OCI-LY1 (cell line): ENCODE measurements at regions not wholly inside any gene's neighbourhood (a gene's known extent, or its start where the extent isn't known, plus 50 kb on each side); places are given as distances from the start of the nearest gene placed in this dataset.
"Not testable (repeated sequence)": the region's sequence is repeated elsewhere in the genome, so short reads cannot be mapped to it uniquely, and the experiment has no call there.

Experiments used
- H2AFZ ChIP-seq: fragments of 200-600 bp; sonication (generic), shearing (Covaris generic); 2 replicates; pipeline ENCODE4 v1.6.0; 2014; ENCODE audit warnings: antibody characterized with exemption, mild to moderate bottlenecking, low read length
- H3F3A ChIP-seq: fragments of 200-600 bp; sonication (generic), shearing (Covaris generic); 2 replicates; pipeline ENCODE4 v1.6.0; 2014; ENCODE audit warnings: mild to moderate bottlenecking, antibody characterized with exemption, low read length, moderate library complexity; ENCODE audit not compliant: insufficient read depth
- H3K27ac ChIP-seq: fragments of 200-600 bp; sonication (generic); 2 replicates; pipeline ENCODE4 v1.5.1; 2014; ENCODE audit warnings: low read length, mixed run types, mild to moderate bottlenecking, low read depth; ENCODE audit not compliant: poor library complexity, severe bottlenecking
- H3K27me3 ChIP-seq: fragments of 200-600 bp; sonication (generic); 2 replicates; pipeline ENCODE4 v1.6.0; 2014; ENCODE audit warnings: antibody characterized with exemption, mild to moderate bottlenecking, low read length, moderate library complexity; ENCODE audit not compliant: insufficient read depth
- H3K36me3 ChIP-seq: fragments of 200-600 bp; sonication (generic); 2 replicates; pipeline ENCODE4 v1.6.1; 2014; ENCODE audit warnings: mild to moderate bottlenecking, antibody characterized with exemption, low read length, moderate library complexity, mixed read lengths; ENCODE audit not compliant: insufficient read depth
- H3K4me1 ChIP-seq: fragments of 200-600 bp; sonication (generic); 2 replicates; pipeline ENCODE4 v1.5.1; 2014; ENCODE audit warnings: mild to moderate bottlenecking, low read length, moderate library complexity; ENCODE audit not compliant: insufficient read depth, severe bottlenecking
- H3K4me2 ChIP-seq: fragments of 200-600 bp; sonication (generic), shearing (Covaris generic); 2 replicates; pipeline ENCODE4 v1.6.1; 2014; ENCODE audit warnings: low read length
- H3K4me3 ChIP-seq: fragments of 200-600 bp; sonication (generic); 2 replicates; pipeline ENCODE4 v1.5.1; 2014; ENCODE audit warnings: low read length, low read depth, mild to moderate bottlenecking, mixed read lengths; ENCODE audit not compliant: poor library complexity, severe bottlenecking
- H3K79me2 ChIP-seq: fragments of 200-600 bp; shearing (Covaris generic); 2 replicates; pipeline ENCODE4 v1.6.1; 2016; ENCODE audit warnings: mixed run types, low read length, mixed read lengths; ENCODE audit not compliant: insufficient read depth
- H3K9ac ChIP-seq: fragments of 200-600 bp; sonication (generic), shearing (Covaris generic); 2 replicates; pipeline ENCODE4 v1.6.1; 2014; ENCODE audit warnings: mild to moderate bottlenecking, low read length, mixed read lengths
- H3K9me2 ChIP-seq: fragments of 200-600 bp; sonication (generic), shearing (Covaris generic); 2 replicates; pipeline ENCODE4 v1.6.1; 2014; ENCODE audit warnings: low read depth, mild to moderate bottlenecking, low read length, mixed read lengths
- H3K9me3 ChIP-seq: fragments of 200-600 bp; shearing (Covaris generic); 2 replicates; pipeline ENCODE4 v1.6.1; 2014; ENCODE audit warnings: low read length, mixed read lengths
- H4K20me1 ChIP-seq: fragments of 200-600 bp; sonication (generic), shearing (Covaris generic); 2 replicates; pipeline ENCODE4 v1.6.0; 2016; ENCODE audit warnings: mild to moderate bottlenecking, low read length; ENCODE audit not compliant: insufficient read depth
- CTCF ChIP-seq: fragments of 200-600 bp; sonication (generic), shearing (Covaris generic); IDR thresholded peaks from 2 replicates; pipeline ENCODE4 v1.5.1; 2017; ENCODE audit warnings: mild to moderate bottlenecking, antibody characterized with exemption, low read length, moderate library complexity, mixed read lengths
- EZH2 ChIP-seq: fragments of 200-600 bp; sonication (generic), shearing (Covaris generic); IDR thresholded peaks from 2 replicates; pipeline ENCODE4 v1.8.0; 2017; ENCODE audit warnings: borderline replicate concordance, mixed run types, mild to moderate bottlenecking, antibody characterized with exemption, low read length, moderate library complexity, mixed read lengths

DNA sequence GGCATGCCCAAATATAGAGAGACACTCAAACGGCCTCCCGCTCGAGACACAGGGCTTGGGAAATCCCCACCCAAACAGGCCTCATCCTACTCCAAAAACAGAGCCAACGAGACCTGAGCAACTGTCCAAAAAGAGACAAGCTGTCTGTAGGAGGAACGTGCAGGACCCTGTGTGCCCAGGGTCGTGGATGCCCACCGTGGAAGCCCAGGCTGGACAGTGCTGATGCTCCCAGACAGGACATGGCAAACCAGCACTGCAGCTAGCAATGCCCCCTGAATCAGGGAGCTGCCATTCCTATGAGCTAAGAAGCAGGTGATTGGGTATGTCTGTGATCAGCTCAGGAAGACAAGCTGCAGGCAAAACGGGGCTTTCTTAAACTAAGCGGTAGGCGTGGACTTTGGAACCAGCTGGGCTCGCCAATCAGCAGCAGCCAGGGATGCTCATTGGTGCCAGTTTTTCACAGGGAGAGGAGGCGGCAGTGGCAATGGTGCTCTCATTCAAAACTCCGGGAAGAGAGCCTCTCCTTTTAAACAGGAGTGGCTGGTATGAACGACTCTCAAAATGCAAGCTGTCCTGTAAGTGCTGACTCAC lies 113.1 kb upstream of the IRX2 start:
- Histone ChIP-seq H2AFZ (no peak overlapping the region), H3K4me2 (no peak overlapping the region), H3K27me3 (no peaks in the 10 kb centered on the region), H3K9ac (no peak overlapping the region), H3K9me2 (no peaks in the 10 kb centered on the region), H3F3A (no peaks in the 10 kb centered on the region), H3K4me1 (no peaks in the 10 kb centered on the region), H3K79me2 (no peaks in the 10 kb centered on the region), H3K9me3 (no peaks in the 10 kb centered on the region), H3K4me3 (no peak overlapping the region), H3K36me3 (no peaks in the 10 kb centered on the region), H3K27ac (no peak overlapping the region), H4K20me1 (no peaks in the 10 kb centered on the region)
- TF ChIP-seq CTCF = no peak
- no peak for TF ChIP-seq EZH2

DNA sequence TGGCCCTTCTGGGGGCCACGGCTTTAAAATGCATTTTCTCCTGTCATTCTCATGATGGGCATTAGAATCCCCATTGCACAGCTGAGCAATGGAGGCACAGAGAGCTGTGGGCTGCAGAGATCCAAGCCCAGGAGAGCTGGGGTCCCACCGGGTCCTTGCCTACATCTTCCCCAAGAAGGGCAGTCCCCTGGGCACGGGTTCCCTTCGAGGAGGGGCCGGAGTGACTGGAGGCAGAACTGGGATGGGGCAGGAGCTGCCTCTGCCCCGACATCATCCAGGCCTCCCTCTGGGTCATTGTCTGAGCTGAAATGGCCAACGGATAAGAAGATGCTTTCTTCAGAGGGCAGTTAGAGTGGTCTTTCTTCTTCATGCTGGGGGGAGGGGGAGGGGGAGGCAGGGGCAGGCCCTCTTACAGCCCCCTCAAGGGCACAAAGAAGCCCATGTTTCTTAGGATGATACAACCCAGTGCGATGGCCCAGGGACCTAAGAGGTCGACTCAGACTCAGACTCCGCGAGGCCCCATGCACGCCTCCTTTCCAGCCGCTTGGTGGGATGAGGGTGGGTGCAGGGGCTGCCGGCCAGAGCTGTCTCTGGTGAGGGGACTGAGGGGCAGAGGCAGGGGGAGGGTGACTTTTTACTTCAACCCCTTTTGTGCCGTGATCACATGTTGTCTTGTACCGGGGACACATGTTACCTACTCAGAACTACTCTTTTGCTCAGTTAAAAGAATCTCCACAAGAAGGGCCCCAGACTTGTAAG lies 112.4 kb upstream of the IRX2 start:
- Histone ChIP-seq H3K9me3 (no peaks in the 10 kb centered on the region), H3F3A (no peaks in the 10 kb centered on the region), H4K20me1 (no peaks in the 10 kb centered on the region), H3K79me2 (no peaks in the 10 kb centered on the region), H3K9me2 (no peaks in the 10 kb centered on the region), H2AFZ (no peak overlapping the region), H3K4me3 (no peak overlapping the region), H3K36me3 (no peaks in the 10 kb centered on the region), H3K9ac (no peak overlapping the region), H3K4me2 (no peak overlapping the region), H3K27ac (no peak overlapping the region), H3K27me3 (no peaks in the 10 kb centered on the region), H3K4me1 (no peaks in the 10 kb centered on the region)
- TF ChIP-seq EZH2 (no peak), CTCF (no peak)

GRCh38 chr5:2863133-2863532 lies 111.7 kb upstream of the IRX2 start:
- TF ChIP-seq CTCF (no peak), EZH2 (no peak)
- Histone ChIP-seq H3K4me3 (no peak overlapping the region), H3K27me3 (no peaks in the 10 kb centered on the region), H3K4me2 (no peak overlapping the region), H2AFZ (no peak overlapping the region), H4K20me1 (no peaks in the 10 kb centered on the region), H3K79me2 (no peaks in the 10 kb centered on the region), H3K9me3 (no peaks in the 10 kb centered on the region), H3F3A (no peaks in the 10 kb centered on the region), H3K27ac (no peak overlapping the region), H3K4me1 (no peaks in the 10 kb centered on the region), H3K9ac (no peak overlapping the region), H3K36me3 (no peaks in the 10 kb centered on the region), H3K9me2 (no peaks in the 10 kb centered on the region)

DNA sequence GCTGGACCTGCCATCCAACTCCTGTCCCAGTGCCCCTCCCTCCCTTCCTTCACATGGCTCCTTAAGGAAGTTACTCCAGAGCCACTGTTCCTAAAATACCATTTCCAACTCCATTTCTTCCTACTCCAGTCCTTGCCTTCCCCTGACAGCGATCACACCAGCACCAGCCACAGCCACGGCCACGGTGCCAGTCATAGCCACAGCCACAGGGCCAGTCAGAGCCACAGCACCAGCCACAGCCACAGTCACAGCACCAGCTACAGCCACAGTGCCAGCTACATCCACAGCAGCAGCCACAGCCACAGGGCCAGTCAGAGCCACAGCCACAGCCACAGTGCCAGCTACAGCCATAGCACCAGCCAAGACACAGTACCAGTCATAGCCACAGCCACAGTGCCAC lies 110.7 kb upstream of the IRX2 start:
- H3K79me2 ChIP-seq, H3K27ac ChIP-seq, H3F3A ChIP-seq, H3K9ac ChIP-seq, H4K20me1 ChIP-seq, H3K27me3 ChIP-seq, H3K36me3 ChIP-seq, H2AFZ ChIP-seq, H3K4me3 ChIP-seq, H3K4me1 ChIP-seq, H3K9me3 ChIP-seq, H3K9me2 ChIP-seq, H3K4me2 ChIP-seq: not testable (repeated sequence)
